Parathyroid adenoma (tissue), 2 donors: ENCODE measurements at regions not wholly inside any gene's neighbourhood (a gene's known extent, or its start where the extent isn't known, plus 50 kb on each side); places are given as distances from the start of the nearest gene placed in this dataset.

ENCODE experiments used
- H2AFZ ChIP-seq: fragments of 300-600 bp; sonication (generic); one replicate; pipeline ENCODE4 v1.7.0; 2017; ENCODE audit warnings: antibody characterized with exemption, mild to moderate bottlenecking
- H3K27ac ChIP-seq: fragments of 300-600 bp; sonication (generic); one replicate; pipeline ENCODE4 v1.7.0; 2017
- H3K27me3 ChIP-seq: fragments of 300-600 bp; sonication (generic); one replicate; pipeline ENCODE4 v1.7.0; 2017; ENCODE audit warnings: low read length; ENCODE audit not compliant: control insufficient read depth, insufficient read depth
- H3K36me3 ChIP-seq: fragments of 300-600 bp; sonication (generic); one replicate; pipeline ENCODE4 v1.7.0; 2017; ENCODE audit warnings: low read length; ENCODE audit not compliant: control insufficient read depth, insufficient read depth
- H3K4me1 ChIP-seq: fragments of 300-600 bp; sonication (generic); one replicate; pipeline ENCODE4 v1.7.0; 2017; ENCODE audit warnings: control low read depth
- H3K4me2 ChIP-seq: fragments of 300-600 bp; sonication (generic); one replicate; pipeline ENCODE4 v1.7.0; 2017; ENCODE audit warnings: low read length
- H3K4me3 ChIP-seq: fragments of 300-600 bp; sonication (generic); one replicate; pipeline ENCODE4 v1.7.0; 2017; ENCODE audit warnings: low read depth, low read length
- H3K79me2 ChIP-seq: fragments of 300-600 bp; sonication (generic); one replicate; pipeline ENCODE4 v1.7.0; 2017; ENCODE audit warnings: control low read depth
- H3K9ac ChIP-seq: fragments of 300-600 bp; sonication (generic); one replicate; pipeline ENCODE4 v1.7.0; 2017; ENCODE audit warnings: mild to moderate bottlenecking
- H3K9me3 ChIP-seq: fragments of 300-600 bp; sonication (generic); one replicate; pipeline ENCODE4 v1.7.0; 2017; ENCODE audit warnings: low read length; ENCODE audit not compliant: control insufficient read depth
- TF ChIP-seq, protein P1 (sequence below): fragments of 300-600 bp; sonication (generic); IDR thresholded peaks from one replicate; pipeline ENCODE4 v1.7.0; 2017; ENCODE audit warnings: antibody characterized with exemption, mild to moderate bottlenecking
- donor health status: primary hyperparathyroidism.

DNA sequence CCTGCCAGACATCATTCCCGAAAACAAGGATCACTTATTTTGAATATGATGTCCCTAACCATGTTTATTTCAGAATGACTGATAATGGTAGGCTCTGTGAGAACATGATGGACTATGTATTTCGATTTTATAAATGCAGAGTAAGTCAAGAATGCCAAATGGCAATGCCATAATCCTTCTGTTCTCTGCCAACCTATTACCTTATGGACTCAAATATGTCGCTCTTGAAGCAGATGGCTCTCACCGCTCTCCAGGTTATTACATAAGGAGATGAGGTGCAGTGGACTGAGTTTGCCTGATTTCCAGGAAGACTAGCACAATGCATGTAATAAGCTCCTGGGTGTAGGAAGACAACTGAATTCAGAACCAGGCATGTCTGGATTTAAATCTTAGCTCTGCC, 227.2 kb downstream of the BTG1 start:
- Histone ChIP-seq H3K9ac (no peak overlapping the region), H3K4me3 (no peak overlapping the region), H3K4me2 (no peak overlapping the region), H3K4me1 (peaks cover 53% of the 10 kb centered on the region), H2AFZ (peak overlapping the region; percentile 45), H3K79me2 (no peaks in the 10 kb centered on the region), H3K36me3 (no peaks in the 10 kb centered on the region), H3K9me3 (no peaks in the 10 kb centered on the region), H3K27ac (no peak overlapping the region), H3K27me3 (no peaks in the 10 kb centered on the region)
- TF ChIP-seq, protein P1, sequence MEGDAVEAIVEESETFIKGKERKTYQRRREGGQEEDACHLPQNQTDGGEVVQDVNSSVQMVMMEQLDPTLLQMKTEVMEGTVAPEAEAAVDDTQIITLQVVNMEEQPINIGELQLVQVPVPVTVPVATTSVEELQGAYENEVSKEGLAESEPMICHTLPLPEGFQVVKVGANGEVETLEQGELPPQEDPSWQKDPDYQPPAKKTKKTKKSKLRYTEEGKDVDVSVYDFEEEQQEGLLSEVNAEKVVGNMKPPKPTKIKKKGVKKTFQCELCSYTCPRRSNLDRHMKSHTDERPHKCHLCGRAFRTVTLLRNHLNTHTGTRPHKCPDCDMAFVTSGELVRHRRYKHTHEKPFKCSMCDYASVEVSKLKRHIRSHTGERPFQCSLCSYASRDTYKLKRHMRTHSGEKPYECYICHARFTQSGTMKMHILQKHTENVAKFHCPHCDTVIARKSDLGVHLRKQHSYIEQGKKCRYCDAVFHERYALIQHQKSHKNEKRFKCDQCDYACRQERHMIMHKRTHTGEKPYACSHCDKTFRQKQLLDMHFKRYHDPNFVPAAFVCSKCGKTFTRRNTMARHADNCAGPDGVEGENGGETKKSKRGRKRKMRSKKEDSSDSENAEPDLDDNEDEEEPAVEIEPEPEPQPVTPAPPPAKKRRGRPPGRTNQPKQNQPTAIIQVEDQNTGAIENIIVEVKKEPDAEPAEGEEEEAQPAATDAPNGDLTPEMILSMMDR: no peak

DNA sequence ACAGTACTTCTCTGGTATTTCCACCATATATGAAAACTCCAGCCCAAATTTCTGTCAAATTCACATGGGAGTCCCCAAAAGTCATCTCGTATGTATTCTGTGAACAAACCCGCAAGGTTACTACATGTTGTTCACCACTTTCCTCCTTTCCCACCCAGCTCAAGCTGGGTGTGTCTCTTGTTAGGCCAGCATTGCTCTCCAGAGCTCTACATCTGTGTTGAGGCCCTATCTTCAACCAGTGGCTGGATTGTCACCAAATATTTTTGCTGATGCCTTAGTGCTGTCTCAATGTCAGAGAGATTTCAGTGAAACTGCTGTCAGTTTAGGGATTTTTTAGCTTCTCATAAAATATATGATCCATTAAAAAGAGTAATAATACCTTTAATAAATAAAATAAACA, 230.9 kb downstream of the BTG1 start:
- TF ChIP-seq, protein P1: no peak
- Histone ChIP-seq H3K27me3 (no peaks in the 10 kb centered on the region), H3K4me3 (no peak overlapping the region), H3K36me3 (no peaks in the 10 kb centered on the region), H3K9ac (no peak overlapping the region), H3K27ac (no peak overlapping the region), H2AFZ (no peak overlapping the region), H3K9me3 (no peaks in the 10 kb centered on the region), H3K4me2 (no peak overlapping the region), H3K4me1 (peaks cover 55% of the 10 kb centered on the region), H3K79me2 (no peaks in the 10 kb centered on the region)

DNA sequence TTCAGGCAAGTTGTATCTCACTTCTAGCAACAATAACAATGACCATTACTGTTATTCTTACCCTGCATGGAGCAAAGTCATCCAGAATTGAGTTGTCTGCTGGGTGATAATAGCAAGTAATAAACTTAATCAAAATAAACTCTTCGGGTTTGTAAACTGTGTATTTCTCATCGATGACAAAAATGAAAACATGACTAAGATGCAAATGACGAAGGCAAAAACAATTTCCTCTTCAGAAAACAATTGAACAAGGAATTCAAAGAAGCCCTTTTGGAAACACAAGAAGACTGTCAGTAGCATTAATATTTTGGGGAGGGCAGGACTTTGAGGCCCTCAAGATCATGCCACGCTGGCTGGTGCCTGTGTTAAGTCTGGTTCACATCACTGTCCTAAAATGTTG, 232.0 kb downstream of the BTG1 start:
- H3K36me3 ChIP-seq: no peaks in the 10 kb centered on the region
- no peaks in the 10 kb centered on the region for H3K79me2 ChIP-seq
- peaks cover 45% of the 10 kb centered on the region for H3K4me1 ChIP-seq
- H3K9ac ChIP-seq: no peak overlapping the region
- no peaks in the 10 kb centered on the region for H3K27me3 ChIP-seq
- no peak overlapping the region for H3K4me2 ChIP-seq
- TF ChIP-seq, protein P1: no peak
- H3K27ac ChIP-seq: no peak overlapping the region
- H3K9me3 ChIP-seq: no peaks in the 10 kb centered on the region
- H3K4me3 ChIP-seq: no peak overlapping the region
- H2AFZ ChIP-seq: no peak overlapping the region

DNA sequence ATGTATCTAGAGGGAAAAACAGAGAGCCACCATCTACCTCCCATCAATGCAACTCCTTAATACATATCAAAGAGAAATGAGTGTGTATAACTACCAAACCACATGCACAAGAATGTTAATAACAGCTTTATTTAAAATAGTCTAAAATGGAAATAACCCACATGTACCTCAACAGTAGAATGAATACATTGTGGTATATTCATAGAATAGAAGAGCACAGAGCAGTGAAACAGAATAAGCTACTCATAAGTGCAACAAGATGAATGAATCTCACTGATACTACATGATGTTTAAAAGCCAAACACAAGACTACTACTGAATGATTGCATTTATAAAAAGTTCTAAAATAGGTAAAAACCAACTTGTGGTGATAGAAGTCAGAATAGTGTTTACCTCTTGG, 232.5 kb downstream of the BTG1 start:
- peak overlapping the region; percentile 39 for H2AFZ ChIP-seq
- H3K9ac ChIP-seq: no peak overlapping the region
- H3K4me1 ChIP-seq: peaks cover 40% of the 10 kb centered on the region
- H3K4me2 ChIP-seq: no peak overlapping the region
- H3K27ac ChIP-seq: no peak overlapping the region
- H3K4me3 ChIP-seq: no peak overlapping the region
- TF ChIP-seq, protein P1: no peak
- no peaks in the 10 kb centered on the region for H3K36me3 ChIP-seq
- H3K27me3 ChIP-seq: no peaks in the 10 kb centered on the region
- H3K79me2 ChIP-seq: no peaks in the 10 kb centered on the region
- no peaks in the 10 kb centered on the region for H3K9me3 ChIP-seq

DNA sequence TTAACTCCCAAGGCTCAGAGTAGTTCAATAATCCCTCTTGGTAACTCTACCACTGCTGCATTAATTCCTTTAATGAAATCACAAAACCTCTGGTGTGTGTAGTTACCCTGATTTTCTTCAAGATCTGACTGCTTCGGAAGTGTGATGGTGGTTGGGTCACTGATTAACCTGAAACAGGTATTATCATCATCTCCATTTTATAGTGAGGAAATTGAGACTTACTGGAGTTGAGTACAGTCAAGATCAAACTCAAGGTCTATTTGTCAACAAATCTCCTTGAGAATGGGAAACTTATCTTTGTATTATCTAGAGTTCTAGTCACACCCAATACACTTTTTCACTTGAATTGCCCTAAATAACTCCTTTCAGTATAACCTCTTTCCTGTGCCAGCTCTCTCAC, 233.5 kb downstream of the BTG1 start:
- TF ChIP-seq, protein P1: no peak
- H3K27me3 ChIP-seq: no peaks in the 10 kb centered on the region
- H3K36me3 ChIP-seq: no peaks in the 10 kb centered on the region
- H3K27ac ChIP-seq: peak overlapping the region; percentile 77
- H3K9me3 ChIP-seq: no peaks in the 10 kb centered on the region
- no peak overlapping the region for H3K4me3 ChIP-seq
- H2AFZ ChIP-seq: peak overlapping the region; percentile 63
- no peak overlapping the region for H3K4me2 ChIP-seq
- no peaks in the 10 kb centered on the region for H3K79me2 ChIP-seq
- H3K9ac ChIP-seq: no peak overlapping the region
- peaks cover 36% of the 10 kb centered on the region for H3K4me1 ChIP-seq
